Adrenal gland (tissue), 9 donors: ENCODE measurements at regions not wholly inside any gene's neighbourhood (a gene's known extent, or its start where the extent isn't known, plus 50 kb on each side); places are given as distances from the start of the nearest gene placed in this dataset.

Experiments
- DNase-seq, 7 donors: peaks; one replicate each; pipeline ENCODE4 v3.0.0-alpha.2; 2019 to 2020
- H3K27ac ChIP-seq, 5 donors: fragments of 200-600 bp; sonication (generic) in 4 of 5; 1 replicate in 3 of 5; 2 replicates in 2 of 5; pipeline versions ENCODE4 v1.5.1 to v1.8.0; 2016 to 2020; ENCODE audit warnings: mild to moderate bottlenecking in 1 of 5
- H3K27me3 ChIP-seq: fragments of 200-600 bp; 2 replicates; pipeline ENCODE4 v1.8.0; 2021
- H3K36me3 ChIP-seq, 2 donors: fragments of 200-600 bp; replicated peaks in 1 of 2; 1 replicate in 1 of 2; 2 replicates in 1 of 2; pipeline versions ENCODE4 v1.5.1 to v1.8.0; 2018 to 2022
- H3K4me1 ChIP-seq, 2 donors: fragments of 200-600 bp; replicated peaks in 1 of 2; 1 replicate in 1 of 2; 2 replicates in 1 of 2; pipeline versions ENCODE4 v1.5.1 to v1.8.0; 2018 to 2021
- H3K4me3 ChIP-seq, 4 donors: fragments of 200-600 bp; sonication (generic) in 3 of 4; one replicate each; pipeline ENCODE4 v1.5.1; 2016 to 2018
- H3K9me3 ChIP-seq, 3 donors: fragments of 200-600 bp; sonication (generic) in 1 of 3; replicated peaks in 1 of 3; 1 replicate in 2 of 3; 2 replicates in 1 of 3; pipeline versions ENCODE4 v1.5.1 to v1.8.0; 2016 to 2021
- CTCF ChIP-seq, 6 experiments: fragments of 450-650 bp in 4 of 6; fragments of 200-600 bp in 2 of 6; sonication (generic) in 1 of 6; IDR thresholded peaks; 1 replicate in 5 of 6; 2 replicates in 1 of 6; pipeline versions ENCODE4 v1.5.1 to v1.8.0; 2016 to 2021; ENCODE audit warnings: antibody characterized with exemption in 6 of 6, mild to moderate bottlenecking in 2 of 6, moderate library complexity in 1 of 6
- POLR2A ChIP-seq, 2 donors: fragments of 450-650 bp; IDR thresholded peaks; one replicate each; pipeline ENCODE4 v1.6.1; 2017; ENCODE audit warnings: antibody characterized with exemption in 2 of 2, mild to moderate bottlenecking in 2 of 2, moderate library complexity in 1 of 2
- WGBS, 4 donors: extraction: QIAGEN DNeasy Blood & Tissue Kit in 2 of 4; methylation state at CpG; one replicate each; pipeline versions ENCODE4 v1.1.5 to v1.1.7; 2013 to 2017; 5-methylcytosine and 5-hydroxymethylcytosine counted together
- intact Hi-C, 2 donors: fragments of 100-400 bp; cut with DNase I; formaldehyde crosslinking; loops; one replicate each; pipeline versions ENCODE4 v1.14.1 to v1.15.0; 2022 to 2023
- donor health status: healthy with polysubstance abuse.
- donor health status: Bipolar disorder and iron deficiency.
- donor health status: DM: yes; HTN: yes; CAD: no.
- donor health status: DM: no; HTN: no; CAD: no.
- donor health status: DM: no; HTN: no; CAD: no.

DNA sequence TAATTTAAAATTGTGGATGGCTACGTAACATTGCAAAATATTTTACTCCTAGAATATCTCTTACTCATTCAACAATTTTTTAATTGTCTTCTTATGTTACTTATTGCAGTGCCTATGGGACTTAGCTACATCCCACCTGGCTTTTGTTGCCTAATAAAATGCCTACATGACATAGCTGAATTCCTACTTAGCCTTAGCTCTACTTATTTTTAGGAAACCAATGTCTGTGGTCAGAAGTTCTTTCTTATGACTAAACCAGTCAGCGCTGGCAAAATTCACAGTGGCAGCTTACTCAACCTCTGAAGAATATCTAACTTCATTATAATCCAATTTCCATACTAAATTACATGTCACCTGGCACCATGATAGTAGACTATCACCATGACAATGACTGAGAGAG, 1612.4 kb upstream of the LRRTM3 start:
- Histone ChIP-seq H3K27me3 (no peaks in the 10 kb centered on the region), H3K27ac (no peak overlapping the region), H3K36me3 (no peaks in the 10 kb centered on the region), H3K9me3 (no peaks in the 10 kb centered on the region), H3K4me1 (no peaks in the 10 kb centered on the region), H3K4me3 (no peak overlapping the region)
- DNase-seq, result no peak
- 86 to 89% (median 87%) methylated on average over 2 of the region's 2 CpGs for WGBS, 4 donors
- no peak for TF ChIP-seq CTCF (IDR thresholded peaks at IDR 0.05)
- no peak for TF ChIP-seq POLR2A (IDR thresholded peaks at IDR 0.05)
- intact Hi-C loops, result no loop called here

DNA sequence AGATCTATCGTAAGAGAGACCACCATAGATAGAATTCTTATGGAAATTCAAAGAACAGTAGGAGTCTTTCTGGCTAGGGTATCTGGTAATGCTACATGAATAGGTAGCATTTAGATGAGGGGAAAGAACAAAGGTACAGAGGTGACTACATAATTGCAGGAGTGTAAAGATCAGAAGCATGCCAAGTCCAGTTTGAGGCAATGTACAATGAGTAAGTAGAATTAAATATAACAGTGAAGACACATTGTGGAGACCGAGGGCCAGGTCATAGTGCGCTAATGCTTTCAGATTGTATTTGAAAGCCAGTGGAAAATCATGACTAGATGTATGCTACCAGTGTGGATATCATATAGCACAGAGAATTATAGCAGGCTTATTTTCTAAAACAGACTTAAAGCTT, 1611.6 kb upstream of the LRRTM3 start:
- no peak overlapping the region for H3K4me3 ChIP-seq
- no peaks in the 10 kb centered on the region for H3K4me1 ChIP-seq
- H3K27me3 ChIP-seq, result no peaks in the 10 kb centered on the region
- H3K27ac ChIP-seq, result no peak overlapping the region
- 87 to 93% (median 91%) methylated on average over 3 of the region's 3 CpGs for WGBS, 4 donors
- H3K9me3 ChIP-seq, result no peaks in the 10 kb centered on the region
- TF ChIP-seq POLR2A (IDR thresholded peaks at IDR 0.05), result no peak
- intact Hi-C loops, result no loop called here
- no peaks in the 10 kb centered on the region for H3K36me3 ChIP-seq
- no peak for DNase-seq

GRCh38 chr10:65319493-65319892, 1606.3 kb upstream of the LRRTM3 start:
- DNase-seq, result no peak
- WGBS, 4 donors, result 76 to 86% (median 80%) methylated on average over 5 of the region's 5 CpGs
- Histone ChIP-seq H3K27me3 (no peaks in the 10 kb centered on the region), H3K4me3 (no peak overlapping the region), H3K27ac (no peak overlapping the region), H3K9me3 (no peaks in the 10 kb centered on the region), H3K36me3 (no peaks in the 10 kb centered on the region), H3K4me1 (no peaks in the 10 kb centered on the region)
- TF ChIP-seq CTCF (IDR thresholded peaks at IDR 0.05) (no peak), POLR2A (IDR thresholded peaks at IDR 0.05) (no peak)
- intact Hi-C loops, result no loop called here

GRCh38 chr10:65320236-65321026, 1605.4 kb upstream of the LRRTM3 start:
- no peak for DNase-seq
- Histone ChIP-seq H3K4me3 (no peak overlapping the region), H3K4me1 (no peaks in the 10 kb centered on the region), H3K27me3 (no peaks in the 10 kb centered on the region), H3K27ac (no peak overlapping the region), H3K9me3 (no peaks in the 10 kb centered on the region), H3K36me3 (no peaks in the 10 kb centered on the region)
- intact Hi-C loops, result no loop called here
- 65 to 85% (median 74%) methylated on average over 3 of the region's 3 CpGs for WGBS, 4 donors
- TF ChIP-seq CTCF (IDR thresholded peaks at IDR 0.05) (no peak), POLR2A (IDR thresholded peaks at IDR 0.05) (no peak)

GRCh38 chr10:65323802-65324201, 1602.0 kb upstream of the LRRTM3 start:
- DNase-seq, result no peak

More at GRCh38 chr10:65323802-65324201, 1602.0 kb upstream of the LRRTM3 start:
- Histone ChIP-seq H3K9me3 (no peaks in the 10 kb centered on the region), H3K36me3 (no peaks in the 10 kb centered on the region), H3K4me3 (no peak overlapping the region), H3K27me3 (no peaks in the 10 kb centered on the region), H3K27ac (no peak overlapping the region), H3K4me1 (no peaks in the 10 kb centered on the region)
- TF ChIP-seq POLR2A (IDR thresholded peaks at IDR 0.05) (no peak), CTCF (IDR thresholded peaks at IDR 0.05) (no peak)
- intact Hi-C loops, result no loop called here
- 85 to 88% (median 86%) methylated on average over 6 of the region's 6 CpGs for WGBS, 4 donors
